Posterior cingulate gyrus (tissue), 11 donors: ENCODE measurements at regions not wholly inside any gene's neighbourhood (a gene's known extent, or its start where the extent isn't known, plus 50 kb on each side); places are given as distances from the start of the nearest gene placed in this dataset.

ENCODE experiments used
- DNase-seq, 10 donors: peaks; one replicate each; pipeline versions ENCODE4 v3.0.0 to v3.0.0-alpha.2; 2020 to 2021; ENCODE audit warnings: mixed read lengths in 3 of 10
- intact Hi-C: fragments of 100-400 bp; cut with DNase I; formaldehyde crosslinking; loops from one replicate; pipeline ENCODE4 v1.15.1; 2023

GRCh38 chr10:62453274-62453673 is 79.1 kb downstream of the ZNF365 start:
- DNase-seq = no peak
- intact Hi-C loops = no loop called here

GRCh38 chr10:62454687-62455397 is 80.7 kb downstream of the ZNF365 start:
- no peak for DNase-seq
- intact Hi-C loops = no loop called here

- intact Hi-C loops = no loop called here
Measured at GRCh38 chr10:62456611-62457101, 82.5 kb downstream of the ZNF365 start.

GRCh38 chr10:62457196-62457595 is 83.0 kb downstream of the ZNF365 start:
- DNase-seq = no peak
- intact Hi-C loops = no loop called here

More at GRCh38 chr10:62456611-62457101, 82.5 kb downstream of the ZNF365 start:
- no peak for DNase-seq

- no peak for DNase-seq
- intact Hi-C loops = no loop called here
Measured at GRCh38 chr10:62457598-62457997, 83.4 kb downstream of the ZNF365 start.

GRCh38 chr10:62459072-62459471 is 84.9 kb downstream of the ZNF365 start:
- no peak for DNase-seq
- intact Hi-C loops = no loop called here

- intact Hi-C loops = no loop called here
- DNase-seq = peak in 1 of 10 donors; percentile 34
Measured at GRCh38 chr10:62459500-62459899, 85.3 kb downstream of the ZNF365 start.

GRCh38 chr10:62460393-62460792 is 86.2 kb downstream of the ZNF365 start:
- no peak for DNase-seq
- intact Hi-C loops = no loop called here

GRCh38 chr10:62461120-62461519 is 87.0 kb downstream of the ZNF365 start:
- intact Hi-C loops = no loop called here
- peak in 4 of 10 donors; percentile 11 to 88 (median 54) for DNase-seq

- intact Hi-C loops = no loop called here
- peak in 1 of 10 donors; percentile 57 for DNase-seq
Measured at GRCh38 chr10:62462461-62462860, 88.3 kb downstream of the ZNF365 start.

- DNase-seq = no peak
- intact Hi-C loops = no loop called here
Measured at GRCh38 chr10:62463364-62463763, 89.2 kb downstream of the ZNF365 start.

GRCh38 chr10:62464308-62464707 is 90.1 kb downstream of the ZNF365 start:
- no peak for DNase-seq
- intact Hi-C loops = no loop called here

GRCh38 chr10:62466590-62466989 is 92.4 kb downstream of the ZNF365 start:
- no peak for DNase-seq
- intact Hi-C loops = no loop called here

GRCh38 chr10:62467527-62467926 is 93.4 kb downstream of the ZNF365 start:
- no peak for DNase-seq
- intact Hi-C loops = no loop called here

GRCh38 chr10:62471711-62472110 is 97.5 kb downstream of the ZNF365 start:
- DNase-seq = no peak
- intact Hi-C loops = no loop called here

- no peak for DNase-seq
- intact Hi-C loops = no loop called here
Measured at GRCh38 chr10:62473241-62473640, 99.1 kb downstream of the ZNF365 start.

GRCh38 chr10:62475551-62475950 is 101.4 kb downstream of the ZNF365 start:
- no peak for DNase-seq
- intact Hi-C loops = no loop called here

- intact Hi-C loops = no loop called here
- DNase-seq = no peak
Measured at GRCh38 chr10:62479523-62479922, 105.4 kb downstream of the ZNF365 start.

- no peak for DNase-seq
- intact Hi-C loops = no loop called here
Measured at GRCh38 chr10:62480196-62480595, 106.0 kb downstream of the ZNF365 start.

GRCh38 chr10:62482581-62482980 is 108.4 kb downstream of the ZNF365 start:
- intact Hi-C loops = no loop called here

GRCh38 chr10:62491597-62491996 is 117.4 kb downstream of the ZNF365 start:
- no peak for DNase-seq
- intact Hi-C loops = no loop called here

More at GRCh38 chr10:62482581-62482980, 108.4 kb downstream of the ZNF365 start:
- no peak for DNase-seq
